Neural cell (in vitro differentiated cells): ENCODE measurements at regions not wholly inside any gene's neighbourhood (a gene's known extent, or its start where the extent isn't known, plus 50 kb on each side); places are given as distances from the start of the nearest gene placed in this dataset.
"Not testable (repeated sequence)": the region's sequence is repeated elsewhere in the genome, so short reads cannot be mapped to it uniquely, and the experiment has no call there.

ENCODE experiments used
- H2AFZ ChIP-seq: fragments of 200-600, 300-800 bp; sonication (generic), shearing (Covaris generic); 2 replicates; pipeline ENCODE4 v1.6.0; 2014; ENCODE audit warnings: low read depth, mild to moderate bottlenecking, antibody characterized with exemption, low read length, moderate library complexity
- H3F3A ChIP-seq: fragments of 200-600 bp; shearing (Covaris generic); 2 replicates; pipeline ENCODE4 v1.6.1; 2016; ENCODE audit warnings: mild to moderate bottlenecking, moderate library complexity, mixed read lengths, antibody characterized with exemption, low read length; ENCODE audit not compliant: insufficient read depth, poor library complexity, severe bottlenecking
- H3K27ac ChIP-seq: fragments of 200-600, 300-800 bp; sonication (generic), shearing (Covaris generic); 2 replicates; pipeline ENCODE4 v1.5.1; 2014; ENCODE audit warnings: mild to moderate bottlenecking, low read length, moderate library complexity
- H3K27me3 ChIP-seq: fragments of 300-800, 200-600 bp; sonication (generic), shearing (Covaris generic); 2 replicates; pipeline ENCODE4 v1.6.0; 2014; ENCODE audit warnings: mild to moderate bottlenecking, low read depth, low read length, moderate library complexity; ENCODE audit not compliant: insufficient read depth
- H3K36me3 ChIP-seq: fragments of 300-800, 200-600 bp; sonication (generic), shearing (Covaris generic); 2 replicates; pipeline ENCODE4 v1.5.1; 2014; ENCODE audit warnings: mild to moderate bottlenecking, antibody characterized with exemption, low read length, moderate library complexity; ENCODE audit not compliant: insufficient read depth
- H3K4me2 ChIP-seq: fragments of 300-800, 200-600 bp; sonication (generic), shearing (Covaris generic); 2 replicates; pipeline ENCODE4 v1.6.0; 2014; ENCODE audit warnings: mild to moderate bottlenecking, low read length
- H3K4me3 ChIP-seq: fragments of 300-800, 200-600 bp; sonication (generic), shearing (Covaris generic); 2 replicates; pipeline ENCODE4 v1.5.1; 2014; ENCODE audit warnings: mild to moderate bottlenecking, low read length, moderate library complexity
- H3K79me2 ChIP-seq: fragments of 200-600 bp; shearing (Covaris generic); replicated peaks from 2 replicates; pipeline ENCODE4 v1.6.0; 2014; ENCODE audit warnings: mild to moderate bottlenecking, low read length, moderate library complexity; ENCODE audit not compliant: insufficient read depth
- H3K9ac ChIP-seq: fragments of 300-800, 200-600 bp; sonication (generic), shearing (Covaris generic); 2 replicates; pipeline ENCODE4 v1.6.1; 2016; ENCODE audit warnings: mild to moderate bottlenecking, low read length, mixed read lengths
- H3K9me2 ChIP-seq: fragments of 200-600 bp; shearing (Covaris generic); 2 replicates; pipeline ENCODE4 v1.6.1; 2016; ENCODE audit warnings: mild to moderate bottlenecking, low read length, mixed read lengths; ENCODE audit not compliant: insufficient read depth
- H3K9me3 ChIP-seq: fragments of 200-600, 300-800 bp; sonication (generic), shearing (Covaris generic); 2 replicates; pipeline ENCODE4 v1.6.1; 2016; ENCODE audit warnings: mild to moderate bottlenecking, mixed run types, low read length, moderate library complexity, mixed read lengths
- H4K20me1 ChIP-seq: fragments of 200-600 bp; shearing (Covaris generic); 2 replicates; pipeline ENCODE4 v1.6.1; 2016; ENCODE audit warnings: mild to moderate bottlenecking, mixed run types; ENCODE audit not compliant: insufficient read depth
- EP300 ChIP-seq: fragments of 450-650 bp; conservative IDR thresholded peaks from 2 replicates; pipeline ENCODE4 v1.6.1; 2014; ENCODE audit warnings: antibody characterized with exemption, mild to moderate bottlenecking, moderate library complexity; ENCODE audit not compliant: poor library complexity, severe bottlenecking
- EZH2 ChIP-seq: fragments of 200-600, 300-800 bp; shearing (Covaris generic), sonication (generic); IDR thresholded peaks from 2 replicates; pipeline ENCODE4 v1.6.1; 2014; ENCODE audit warnings: antibody characterized with exemption, low read length, borderline replicate concordance, mild to moderate bottlenecking; ENCODE audit not compliant: insufficient read depth, poor library complexity, severe bottlenecking
- MXI1 ChIP-seq: fragments of 450-650 bp; conservative IDR thresholded peaks from 2 replicates; pipeline ENCODE4 v1.6.1; 2014; ENCODE audit warnings: antibody characterized with exemption, mild to moderate bottlenecking; ENCODE audit not compliant: poor library complexity, severe bottlenecking
- POLR2AphosphoS5 ChIP-seq: IDR thresholded peaks from 2 replicates; pipeline ENCODE4 v1.6.1; 2012
- RAD21 ChIP-seq: fragments of 450-650 bp; conservative IDR thresholded peaks from 2 replicates; pipeline ENCODE4 v1.6.1; 2014; ENCODE audit warnings: antibody characterized with exemption, mild to moderate bottlenecking, moderate library complexity
- SMC3 ChIP-seq: fragments of 450-650 bp; conservative IDR thresholded peaks from 2 replicates; pipeline ENCODE4 v1.6.1; 2014; ENCODE audit warnings: antibody characterized with exemption, mild to moderate bottlenecking, moderate library complexity; ENCODE audit not compliant: poor library complexity
- TAF1 ChIP-seq: IDR thresholded peaks from 2 replicates; pipeline ENCODE4 v1.6.1; 2012; ENCODE audit warnings: low read depth
- TF ChIP-seq, protein P1 (sequence below): IDR thresholded peaks from 2 replicates; pipeline ENCODE4 v1.6.1; 2012; ENCODE audit warnings: borderline replicate concordance
- TF ChIP-seq, protein P2 (sequence below): fragments of 450-650 bp; IDR thresholded peaks from 2 replicates; pipeline ENCODE4 v1.5.1; 2014; ENCODE audit warnings: antibody characterized with exemption, mild to moderate bottlenecking, moderate library complexity; ENCODE audit not compliant: poor library complexity, severe bottlenecking

DNA sequence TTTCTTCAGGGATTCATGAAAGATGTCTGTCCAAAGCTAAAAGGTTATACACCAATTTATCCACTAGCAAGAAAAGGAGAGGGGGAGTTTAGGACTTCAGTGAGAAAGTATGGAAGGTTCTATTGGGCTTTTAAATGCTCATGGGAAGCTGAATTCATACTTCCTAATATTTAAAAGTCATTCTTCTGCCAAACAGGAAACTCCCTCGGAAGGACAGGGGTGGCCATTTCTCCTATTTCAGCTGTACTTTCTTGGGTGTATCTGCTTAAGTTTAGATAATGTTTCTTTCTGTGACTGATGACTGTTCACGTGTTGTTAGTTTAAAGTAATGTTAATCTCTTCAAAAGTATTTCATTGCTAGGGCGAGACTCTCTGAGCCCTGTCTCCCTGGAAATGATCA is 80.5 kb upstream of the IFNGR1 start:
- no peak overlapping the region for H2AFZ ChIP-seq
- no peak overlapping the region for H3K4me2 ChIP-seq
- no peaks in the 10 kb centered on the region for H3K79me2 ChIP-seq
- H3K9me2 ChIP-seq: no peaks in the 10 kb centered on the region
- no peak overlapping the region for H3K9ac ChIP-seq
- H4K20me1 ChIP-seq: no peaks in the 10 kb centered on the region
- no peaks in the 10 kb centered on the region for H3F3A ChIP-seq
- no peaks in the 10 kb centered on the region for H3K9me3 ChIP-seq
- no peaks in the 10 kb centered on the region for H3K36me3 ChIP-seq
- no peak overlapping the region for H3K4me3 ChIP-seq
- TF ChIP-seq, protein P1, sequence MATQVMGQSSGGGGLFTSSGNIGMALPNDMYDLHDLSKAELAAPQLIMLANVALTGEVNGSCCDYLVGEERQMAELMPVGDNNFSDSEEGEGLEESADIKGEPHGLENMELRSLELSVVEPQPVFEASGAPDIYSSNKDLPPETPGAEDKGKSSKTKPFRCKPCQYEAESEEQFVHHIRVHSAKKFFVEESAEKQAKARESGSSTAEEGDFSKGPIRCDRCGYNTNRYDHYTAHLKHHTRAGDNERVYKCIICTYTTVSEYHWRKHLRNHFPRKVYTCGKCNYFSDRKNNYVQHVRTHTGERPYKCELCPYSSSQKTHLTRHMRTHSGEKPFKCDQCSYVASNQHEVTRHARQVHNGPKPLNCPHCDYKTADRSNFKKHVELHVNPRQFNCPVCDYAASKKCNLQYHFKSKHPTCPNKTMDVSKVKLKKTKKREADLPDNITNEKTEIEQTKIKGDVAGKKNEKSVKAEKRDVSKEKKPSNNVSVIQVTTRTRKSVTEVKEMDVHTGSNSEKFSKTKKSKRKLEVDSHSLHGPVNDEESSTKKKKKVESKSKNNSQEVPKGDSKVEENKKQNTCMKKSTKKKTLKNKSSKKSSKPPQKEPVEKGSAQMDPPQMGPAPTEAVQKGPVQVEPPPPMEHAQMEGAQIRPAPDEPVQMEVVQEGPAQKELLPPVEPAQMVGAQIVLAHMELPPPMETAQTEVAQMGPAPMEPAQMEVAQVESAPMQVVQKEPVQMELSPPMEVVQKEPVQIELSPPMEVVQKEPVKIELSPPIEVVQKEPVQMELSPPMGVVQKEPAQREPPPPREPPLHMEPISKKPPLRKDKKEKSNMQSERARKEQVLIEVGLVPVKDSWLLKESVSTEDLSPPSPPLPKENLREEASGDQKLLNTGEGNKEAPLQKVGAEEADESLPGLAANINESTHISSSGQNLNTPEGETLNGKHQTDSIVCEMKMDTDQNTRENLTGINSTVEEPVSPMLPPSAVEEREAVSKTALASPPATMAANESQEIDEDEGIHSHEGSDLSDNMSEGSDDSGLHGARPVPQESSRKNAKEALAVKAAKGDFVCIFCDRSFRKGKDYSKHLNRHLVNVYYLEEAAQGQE: no peak
- no peak for TF ChIP-seq MXI1
- TF ChIP-seq, protein P2, sequence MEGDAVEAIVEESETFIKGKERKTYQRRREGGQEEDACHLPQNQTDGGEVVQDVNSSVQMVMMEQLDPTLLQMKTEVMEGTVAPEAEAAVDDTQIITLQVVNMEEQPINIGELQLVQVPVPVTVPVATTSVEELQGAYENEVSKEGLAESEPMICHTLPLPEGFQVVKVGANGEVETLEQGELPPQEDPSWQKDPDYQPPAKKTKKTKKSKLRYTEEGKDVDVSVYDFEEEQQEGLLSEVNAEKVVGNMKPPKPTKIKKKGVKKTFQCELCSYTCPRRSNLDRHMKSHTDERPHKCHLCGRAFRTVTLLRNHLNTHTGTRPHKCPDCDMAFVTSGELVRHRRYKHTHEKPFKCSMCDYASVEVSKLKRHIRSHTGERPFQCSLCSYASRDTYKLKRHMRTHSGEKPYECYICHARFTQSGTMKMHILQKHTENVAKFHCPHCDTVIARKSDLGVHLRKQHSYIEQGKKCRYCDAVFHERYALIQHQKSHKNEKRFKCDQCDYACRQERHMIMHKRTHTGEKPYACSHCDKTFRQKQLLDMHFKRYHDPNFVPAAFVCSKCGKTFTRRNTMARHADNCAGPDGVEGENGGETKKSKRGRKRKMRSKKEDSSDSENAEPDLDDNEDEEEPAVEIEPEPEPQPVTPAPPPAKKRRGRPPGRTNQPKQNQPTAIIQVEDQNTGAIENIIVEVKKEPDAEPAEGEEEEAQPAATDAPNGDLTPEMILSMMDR: no peak
- no peak for TF ChIP-seq POLR2AphosphoS5
- no peak for TF ChIP-seq EZH2
- TF ChIP-seq EP300: no peak
- no peak for TF ChIP-seq RAD21
- TF ChIP-seq SMC3: no peak
- no peak for TF ChIP-seq TAF1
- H3K27ac ChIP-seq: no peak overlapping the region
- no peaks in the 10 kb centered on the region for H3K27me3 ChIP-seq

DNA sequence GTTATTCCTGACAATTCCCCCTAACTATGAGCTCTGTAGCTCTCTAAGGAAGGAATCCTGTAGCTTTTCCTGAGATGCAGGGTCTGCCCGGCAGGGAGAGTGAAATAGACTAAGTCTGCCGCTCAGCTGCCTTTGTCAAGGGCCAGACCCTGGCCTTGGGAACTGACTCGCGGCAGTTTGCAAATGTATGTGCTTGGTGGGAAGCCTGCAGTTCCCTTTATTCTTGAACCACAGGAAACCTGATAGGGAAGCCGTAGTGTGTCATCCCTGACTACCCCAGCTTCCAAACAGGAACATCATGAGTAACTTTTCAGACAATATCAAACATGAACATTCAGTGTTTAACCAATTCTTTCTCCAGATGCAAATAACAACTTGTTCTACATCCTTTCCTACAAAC is 78.7 kb upstream of the IFNGR1 start:
- Histone ChIP-seq H3K79me2 (no peaks in the 10 kb centered on the region), H3F3A (no peaks in the 10 kb centered on the region), H3K27ac (no peak overlapping the region), H3K36me3 (no peaks in the 10 kb centered on the region), H3K9me3 (no peaks in the 10 kb centered on the region), H3K9me2 (no peaks in the 10 kb centered on the region), H3K4me3 (no peak overlapping the region), H4K20me1 (no peaks in the 10 kb centered on the region), H3K27me3 (no peaks in the 10 kb centered on the region), H2AFZ (no peak overlapping the region), H3K9ac (no peak overlapping the region), H3K4me2 (no peak overlapping the region)
- TF ChIP-seq MXI1 (no peak), EP300 (no peak), TAF1 (no peak), EZH2 (no peak), POLR2AphosphoS5 (no peak), SMC3 (no peak), RAD21 (no peak)
- TF ChIP-seq, protein P2: no peak
- TF ChIP-seq, protein P1: no peak

DNA sequence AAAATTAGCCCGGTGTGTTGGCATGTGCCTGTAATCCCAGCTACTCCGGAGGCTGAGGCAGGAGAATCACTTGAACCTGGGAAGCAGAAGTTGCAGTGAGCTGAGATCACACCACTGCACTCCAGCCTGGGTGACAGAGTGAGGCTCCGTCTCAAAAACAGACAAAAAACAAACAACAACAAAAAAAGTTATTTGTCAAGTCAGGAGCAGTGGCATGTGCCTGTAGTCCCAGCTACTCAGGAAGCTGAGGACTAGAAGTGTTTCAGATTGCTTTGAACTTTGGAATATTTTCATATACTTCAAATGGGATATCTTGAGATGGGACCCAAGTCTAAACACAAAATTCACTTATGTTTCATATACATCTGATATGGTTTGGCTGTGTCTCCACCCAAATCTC is 73.1 kb upstream of the IFNGR1 start:
- not testable (repeated sequence) for H2AFZ ChIP-seq, H3K4me2 ChIP-seq, H3K9me3 ChIP-seq, H3K4me3 ChIP-seq, H3K79me2 ChIP-seq, H4K20me1 ChIP-seq, H3K36me3 ChIP-seq, H3K27ac ChIP-seq, H3K9me2 ChIP-seq, H3K9ac ChIP-seq, H3F3A ChIP-seq, H3K27me3 ChIP-seq
